Endothelial cell of umbilical vein (primary cell): ENCODE measurements at regions not wholly inside any gene's neighbourhood (a gene's known extent, or its start where the extent isn't known, plus 50 kb on each side); places are given as distances from the start of the nearest gene placed in this dataset.

Source experiments
- BruUV-seq: library from RNA; stranded (reverse); fragments of 400-500 nt; replicated peaks from 2 replicates; lab custom pipeline; 2021; lab: Mats Ljungman, UMichigan
- CTCF ChIA-PET: fragments of 300-600, 350-600 bp; sonication (Branson Sonifier 250); formaldehyde crosslinking; loops from one replicate; lab custom pipeline; 2021; ENCODE audit warnings: antibody characterized with exemption, inconsistent platforms; lab: Charles Lee
- POLR2A ChIA-PET: fragments of 300-600, 350-600 bp; sonication (Branson Sonifier 250); formaldehyde crosslinking; loops from one replicate; lab custom pipeline; 2021; ENCODE audit warnings: antibody characterized with exemption, inconsistent platforms; lab: Charles Lee
- DNase-seq: peaks from one replicate; pipeline ENCODE4 v3.0.0-alpha.2; 2011; ENCODE audit warnings: low read depth, low spot score
- FAIRE-seq: peaks from 2 replicates; lab custom pipeline; 2011; peaks lifted over from hg19 to GRCh38; lab: Jason Lieb, UNC
- H2AFZ ChIP-seq: 2 replicates; pipeline ENCODE4 v1.6.0; 2012; ENCODE audit warnings: low read depth, low read length, control low read depth, inconsistent platforms
- H3K27ac ChIP-seq: 2 replicates; pipeline ENCODE4 v1.5.1; 2011; ENCODE audit warnings: low read depth, mild to moderate bottlenecking, control low read depth, low read length, moderate library complexity; ENCODE audit not compliant: insufficient read depth
- H3K27me3 ChIP-seq, 2 experiments: 2 replicates each; pipeline versions ENCODE4 v1.6.0 to v1.6.1; 2011; ENCODE audit warnings: low read length in 2 of 2, mixed read lengths in 1 of 2; ENCODE audit not compliant: control insufficient read depth in 2 of 2, insufficient read depth in 2 of 2
- H3K36me3 ChIP-seq, 2 experiments: 2 replicates in 1 of 2; 3 replicates in 1 of 2; pipeline ENCODE4 v1.5.1; 2011; ENCODE audit warnings: low read length in 2 of 2, mild to moderate bottlenecking in 1 of 2, moderate library complexity in 1 of 2; ENCODE audit not compliant: control insufficient read depth in 2 of 2, insufficient read depth in 2 of 2; ENCODE audit errors: extremely low read depth in 1 of 2
- H3K4me1 ChIP-seq: 3 replicates; pipeline ENCODE4 v1.5.1; 2011; ENCODE audit warnings: mild to moderate bottlenecking, low read length; ENCODE audit not compliant: control insufficient read depth, insufficient read depth; ENCODE audit errors: extremely low read depth
- H3K4me2 ChIP-seq: 2 replicates; pipeline ENCODE4 v1.6.1; 2011; ENCODE audit warnings: low read length, control low read depth, mixed read lengths; ENCODE audit not compliant: insufficient read depth
- H3K4me3 ChIP-seq, 3 experiments: fragments of 200-600 bp in 1 of 3; sonication (generic), shearing (Covaris generic) in 1 of 3; replicated peaks in 1 of 3; 2 replicates each; pipeline ENCODE4 v1.5.1; 2011 to 2016; ENCODE audit warnings: control low read depth in 3 of 3, low read length in 3 of 3, mild to moderate bottlenecking in 2 of 3, inconsistent platforms in 1 of 3, low read depth in 1 of 3, moderate library complexity in 1 of 3; ENCODE audit not compliant: insufficient read depth in 1 of 3
- H3K79me2 ChIP-seq: 2 replicates; pipeline ENCODE4 v1.6.0; 2012; ENCODE audit warnings: low read length, inconsistent platforms; ENCODE audit not compliant: control insufficient read depth, insufficient read depth
- H3K9ac ChIP-seq: replicated peaks from 2 replicates; pipeline ENCODE3; 2011; ENCODE audit warnings: low read length, control low read depth; ENCODE audit not compliant: insufficient read depth; ENCODE audit errors: extremely low read depth
- H3K9me1 ChIP-seq: replicated peaks from 3 replicates; pipeline ENCODE4 v1.6.0; 2011; ENCODE audit warnings: mild to moderate bottlenecking, low read length; ENCODE audit not compliant: control insufficient read depth, insufficient read depth; ENCODE audit errors: extremely low read depth
- H3K9me3 ChIP-seq: replicated peaks from 2 replicates; pipeline ENCODE4 v1.5.1; 2012; ENCODE audit warnings: low read length, inconsistent platforms; ENCODE audit not compliant: control insufficient read depth, insufficient read depth
- H4K20me1 ChIP-seq: replicated peaks from 2 replicates; pipeline ENCODE3; 2011; ENCODE audit warnings: mild to moderate bottlenecking, low read length; ENCODE audit not compliant: control insufficient read depth, insufficient read depth; ENCODE audit errors: extremely low read depth
- EZH2 ChIP-seq: IDR thresholded peaks from 2 replicates; pipeline ENCODE4 v1.6.1; 2012; ENCODE audit warnings: borderline replicate concordance, low read depth, mild to moderate bottlenecking, moderate library complexity, low read length, inconsistent platforms; ENCODE audit not compliant: severe bottlenecking
- FOS ChIP-seq: IDR thresholded peaks from 2 replicates; pipeline ENCODE4 v1.6.1; 2011; ENCODE audit warnings: mild to moderate bottlenecking, low read length, moderate library complexity, borderline replicate concordance; ENCODE audit not compliant: insufficient read depth
- GATA2 ChIP-seq: IDR thresholded peaks from 2 replicates; pipeline ENCODE4 v1.7.0; 2011; ENCODE audit warnings: low read depth, mild to moderate bottlenecking, moderate library complexity, mixed read lengths, low read length; ENCODE audit not compliant: insufficient read length, insufficient read depth
- JUN ChIP-seq: IDR thresholded peaks from 2 replicates; pipeline ENCODE4 v1.6.1; 2011; ENCODE audit warnings: borderline replicate concordance, low read depth; ENCODE audit not compliant: insufficient read length, insufficient read depth
- MYC ChIP-seq: IDR thresholded peaks from one replicate; pipeline ENCODE4 v1.6.1; 2011; ENCODE audit warnings: mild to moderate bottlenecking, low read depth, low read length
- POLR2A ChIP-seq: IDR thresholded peaks from 2 replicates; pipeline ENCODE4 v1.6.1; 2012; ENCODE audit warnings: low read depth, mild to moderate bottlenecking, control low read depth, low read length
- POLR2AphosphoS5 ChIP-seq: IDR thresholded peaks from 2 replicates; pipeline ENCODE4 v1.6.1; 2012; ENCODE audit warnings: low read depth, mild to moderate bottlenecking, control low read depth, low read length, moderate library complexity; ENCODE audit not compliant: insufficient read depth
- dilution Hi-C: fragments of 300-500 bp; cut with MboI; formaldehyde crosslinking; loops from one replicate; pipeline ENCODE4 v1.15.0; 2019; ENCODE audit warnings: low sequenced_read_pairs; ENCODE audit not compliant: extremely low pct_ligation_motif_present
- intact Hi-C: fragments of 100-400 bp; cut with micrococcal nuclease; formaldehyde crosslinking; loops from one replicate; pipeline ENCODE4 v1.10.0; 2022
- TF ChIP-seq, protein P1 (sequence below): IDR thresholded peaks from 2 replicates; pipeline ENCODE4 v1.6.1; 2011; ENCODE audit not compliant: insufficient read depth, insufficient read length
- TF ChIP-seq, protein P2 (sequence below), 2 donors: IDR thresholded peaks; 1 replicate in 1 of 2; 2 replicates in 1 of 2; pipeline ENCODE4 v1.5.1; 2011; ENCODE audit warnings: low read length in 2 of 2, mild to moderate bottlenecking in 2 of 2, moderate library complexity in 2 of 2, control low read depth in 1 of 2, inconsistent platforms in 1 of 2, low read depth in 1 of 2; ENCODE audit not compliant: insufficient read depth in 1 of 2; ENCODE audit errors: extremely low read depth in 1 of 2

DNA sequence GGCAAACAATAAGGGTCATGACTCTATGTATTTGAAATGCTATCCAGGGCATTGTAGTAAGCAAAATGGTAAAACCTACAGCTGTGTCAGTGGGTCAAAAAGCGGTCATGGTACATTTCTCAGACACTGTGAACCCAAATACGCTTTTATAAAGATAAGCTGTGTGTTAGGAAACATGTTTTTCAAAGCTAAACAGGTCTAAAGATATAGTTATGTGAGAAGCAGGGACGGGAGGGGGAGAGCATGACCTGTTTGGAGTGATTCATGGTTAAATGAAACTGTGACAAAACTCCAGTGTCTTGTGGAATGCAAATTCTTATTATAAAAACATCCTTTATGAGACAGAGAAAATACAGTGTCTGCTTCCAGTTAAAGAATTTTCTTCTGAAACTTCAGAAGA is 205.4 kb upstream of the BMP2 start:
- DNase-seq (peak; percentile 99), FAIRE-seq (peak; percentile 86)
- dilution Hi-C loops (no loop called here), intact Hi-C loops (loop anchor here (1.0 to 2.0 kb wide), 3 partner anchors 14 to 93 kb away; no protein-coding TSS in a partner anchor)
- H3K9me1 ChIP-seq, result no peaks in the 10 kb centered on the region
- no peaks in the 10 kb centered on the region for H3K27me3 ChIP-seq
- H3K4me1 ChIP-seq, result peaks cover 24% of the 10 kb centered on the region
- no peaks in the 10 kb centered on the region for H3K79me2 ChIP-seq
- peak overlapping the region; percentile 5 for H2AFZ ChIP-seq
- TF ChIP-seq, protein P1, sequence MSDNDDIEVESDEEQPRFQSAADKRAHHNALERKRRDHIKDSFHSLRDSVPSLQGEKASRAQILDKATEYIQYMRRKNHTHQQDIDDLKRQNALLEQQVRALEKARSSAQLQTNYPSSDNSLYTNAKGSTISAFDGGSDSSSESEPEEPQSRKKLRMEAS, result no peak
- TF ChIP-seq POLR2AphosphoS5 (peak; percentile 76), GATA2 (peak; percentile 71), JUN (peak; percentile 53)
- H3K9me3 ChIP-seq, result no peaks in the 10 kb centered on the region
- no peaks in the 10 kb centered on the region for H4K20me1 ChIP-seq
- ChIA-PET POLR2A (no interaction called here), CTCF (interaction anchor here (0.9 to 2.1 kb wide), 3 partner anchors 21 to 89 kb away, joined by 3 to 14 read pairs (median 3); no protein-coding TSS in a partner anchor)
- H3K27ac ChIP-seq, result peak overlapping the region; percentile 82
- H3K4me3 ChIP-seq, result no peak overlapping the region
- H3K9ac ChIP-seq, result peak overlapping the region; percentile 68
- BruUV-seq, result no TSS peak
- H3K36me3 ChIP-seq, result no peaks in the 10 kb centered on the region
- peak overlapping the region; percentile 61 for H3K4me2 ChIP-seq

DNA sequence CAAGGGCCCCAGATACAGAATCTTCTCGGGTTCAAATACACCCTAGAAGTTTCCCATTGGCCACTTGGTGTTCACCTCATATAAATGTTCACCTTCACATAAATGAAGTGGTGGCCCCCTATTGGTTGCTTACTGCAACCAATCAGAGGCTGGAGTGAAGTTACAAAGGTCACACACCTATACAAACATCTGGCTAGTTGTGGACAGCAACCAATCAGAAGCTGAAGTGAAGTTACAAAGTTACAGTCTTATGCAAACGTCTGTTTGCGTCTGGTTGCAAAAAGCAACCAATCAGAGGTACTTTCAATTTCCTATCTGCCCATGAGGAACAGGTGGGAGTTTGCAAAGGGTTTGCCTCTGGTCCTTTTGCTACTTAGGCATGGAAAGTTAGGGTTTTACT is 206.5 kb upstream of the BMP2 start:
- DNase-seq (no peak), FAIRE-seq (no peak)
- peak overlapping the region; percentile 82 for H3K27ac ChIP-seq
- no TSS peak for BruUV-seq
- H3K9me3 ChIP-seq, result no peaks in the 10 kb centered on the region
- dilution Hi-C loops, result no loop called here
- H3K4me2 ChIP-seq, result peak overlapping the region; percentile 61
- no peaks in the 10 kb centered on the region for H3K36me3 ChIP-seq
- no peaks in the 10 kb centered on the region for H4K20me1 ChIP-seq
- TF ChIP-seq GATA2 (no peak), POLR2A (no peak), FOS (no peak), MYC (no peak), JUN (no peak), POLR2AphosphoS5 (no peak), EZH2 (no peak)
- TF ChIP-seq, protein P2, sequence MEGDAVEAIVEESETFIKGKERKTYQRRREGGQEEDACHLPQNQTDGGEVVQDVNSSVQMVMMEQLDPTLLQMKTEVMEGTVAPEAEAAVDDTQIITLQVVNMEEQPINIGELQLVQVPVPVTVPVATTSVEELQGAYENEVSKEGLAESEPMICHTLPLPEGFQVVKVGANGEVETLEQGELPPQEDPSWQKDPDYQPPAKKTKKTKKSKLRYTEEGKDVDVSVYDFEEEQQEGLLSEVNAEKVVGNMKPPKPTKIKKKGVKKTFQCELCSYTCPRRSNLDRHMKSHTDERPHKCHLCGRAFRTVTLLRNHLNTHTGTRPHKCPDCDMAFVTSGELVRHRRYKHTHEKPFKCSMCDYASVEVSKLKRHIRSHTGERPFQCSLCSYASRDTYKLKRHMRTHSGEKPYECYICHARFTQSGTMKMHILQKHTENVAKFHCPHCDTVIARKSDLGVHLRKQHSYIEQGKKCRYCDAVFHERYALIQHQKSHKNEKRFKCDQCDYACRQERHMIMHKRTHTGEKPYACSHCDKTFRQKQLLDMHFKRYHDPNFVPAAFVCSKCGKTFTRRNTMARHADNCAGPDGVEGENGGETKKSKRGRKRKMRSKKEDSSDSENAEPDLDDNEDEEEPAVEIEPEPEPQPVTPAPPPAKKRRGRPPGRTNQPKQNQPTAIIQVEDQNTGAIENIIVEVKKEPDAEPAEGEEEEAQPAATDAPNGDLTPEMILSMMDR (IDR thresholded peaks at IDR 0.05; ENCODE audit: extremely low read depth in 1 of 2, insufficient read depth in 1 of 2, low read depth in 1 of 2, low read length in 2 of 2), result no peak
- TF ChIP-seq, protein P1, result no peak
- no peaks in the 10 kb centered on the region for H3K27me3 ChIP-seq
- no peak overlapping the region for H3K4me3 ChIP-seq
- POLR2A ChIA-PET, result no interaction called here
- CTCF ChIA-PET, result interaction anchor here (1.1 kb wide), 1 partner anchor 22 kb away, joined by 3 read pairs; no protein-coding TSS in a partner anchor
- no peak overlapping the region for H3K9ac ChIP-seq
- intact Hi-C loops, result no loop called here
- H3K79me2 ChIP-seq, result no peaks in the 10 kb centered on the region
- peaks cover 24% of the 10 kb centered on the region for H3K4me1 ChIP-seq
- peak overlapping the region; percentile 53 for H2AFZ ChIP-seq
- no peaks in the 10 kb centered on the region for H3K9me1 ChIP-seq
